KMS-11 (cell line): ENCODE measurements at regions not wholly inside any gene's neighbourhood (a gene's known extent, or its start where the extent isn't known, plus 50 kb on each side); places are given as distances from the start of the nearest gene placed in this dataset.
"Not testable (repeated sequence)": the region's sequence is repeated elsewhere in the genome, so short reads cannot be mapped to it uniquely, and the experiment has no call there.

ENCODE experiments used
- H2AFZ ChIP-seq: fragments of 200-600 bp; sonication (generic); 2 replicates; pipeline ENCODE4 v1.6.1; 2016; ENCODE audit warnings: antibody characterized with exemption, mixed run types, low read depth
- H3K27ac ChIP-seq: fragments of 200-600 bp; sonication (generic); 2 replicates; pipeline ENCODE4 v1.6.1; 2016; ENCODE audit warnings: mild to moderate bottlenecking, mixed run types
- H3K27me3 ChIP-seq: fragments of 200-600 bp; sonication (generic); 2 replicates; pipeline ENCODE4 v1.6.1; 2017; ENCODE audit warnings: mild to moderate bottlenecking, low read depth, mixed run types, moderate library complexity; ENCODE audit not compliant: insufficient read depth
- H3K36me3 ChIP-seq: fragments of 200-600 bp; sonication (generic); 2 replicates; pipeline ENCODE4 v1.6.1; 2017; ENCODE audit warnings: mild to moderate bottlenecking, mixed run types; ENCODE audit not compliant: insufficient read depth
- H3K4me1 ChIP-seq: fragments of 200-600 bp; sonication (generic); 2 replicates; pipeline ENCODE4 v1.6.1; 2016; ENCODE audit warnings: mild to moderate bottlenecking, low read depth, mixed run types; ENCODE audit not compliant: poor library complexity, severe bottlenecking
- H3K4me2 ChIP-seq: fragments of 200-600 bp; sonication (generic); 2 replicates; pipeline ENCODE4 v1.7.0; 2016; ENCODE audit warnings: mild to moderate bottlenecking, mixed run types
- H3K4me3 ChIP-seq: fragments of 200-600 bp; sonication (generic); IDR thresholded peaks from 2 replicates; pipeline ENCODE4 v1.6.1; 2017; ENCODE audit warnings: low read depth, low read length, mixed read lengths; ENCODE audit not compliant: insufficient read depth
- H3K79me2 ChIP-seq: fragments of 200-600 bp; sonication (generic); 2 replicates; pipeline ENCODE4 v1.6.1; 2016; ENCODE audit warnings: low read depth, mixed run types; ENCODE audit not compliant: insufficient read depth
- H3K9ac ChIP-seq: fragments of 200-600 bp; sonication (generic); 2 replicates; pipeline ENCODE4 v1.6.1; 2016; ENCODE audit warnings: mild to moderate bottlenecking, mixed run types
- H4K20me1 ChIP-seq: fragments of 200-600 bp; sonication (generic); 2 replicates; pipeline ENCODE4 v1.6.1; 2016; ENCODE audit warnings: mild to moderate bottlenecking, mixed run types; ENCODE audit not compliant: insufficient read depth

DNA sequence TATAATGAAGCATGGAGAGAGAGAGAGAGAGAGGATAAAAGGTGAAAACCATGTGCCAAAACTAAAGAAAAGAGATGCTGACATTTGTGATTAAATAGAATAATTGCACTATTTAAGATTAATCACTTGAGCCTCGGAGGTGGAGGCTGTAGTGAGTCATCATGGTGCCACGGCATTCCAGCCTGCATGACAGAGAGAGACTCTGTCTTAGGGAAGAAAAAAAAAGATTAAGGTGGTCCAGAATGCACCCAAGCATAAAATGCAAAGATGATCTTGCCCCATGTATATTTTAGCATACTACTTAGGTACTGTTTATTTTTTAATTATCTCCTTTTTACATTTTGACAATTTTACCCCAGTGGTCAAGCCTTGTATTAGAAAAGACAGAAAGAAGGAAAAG is 742.5 kb downstream of the SPATA31A1 start:
- not testable (repeated sequence) for H4K20me1 ChIP-seq, H3K27me3 ChIP-seq, H3K79me2 ChIP-seq, H3K36me3 ChIP-seq, H3K9ac ChIP-seq, H3K4me1 ChIP-seq, H2AFZ ChIP-seq, H3K27ac ChIP-seq, H3K4me3 ChIP-seq, H3K4me2 ChIP-seq

DNA sequence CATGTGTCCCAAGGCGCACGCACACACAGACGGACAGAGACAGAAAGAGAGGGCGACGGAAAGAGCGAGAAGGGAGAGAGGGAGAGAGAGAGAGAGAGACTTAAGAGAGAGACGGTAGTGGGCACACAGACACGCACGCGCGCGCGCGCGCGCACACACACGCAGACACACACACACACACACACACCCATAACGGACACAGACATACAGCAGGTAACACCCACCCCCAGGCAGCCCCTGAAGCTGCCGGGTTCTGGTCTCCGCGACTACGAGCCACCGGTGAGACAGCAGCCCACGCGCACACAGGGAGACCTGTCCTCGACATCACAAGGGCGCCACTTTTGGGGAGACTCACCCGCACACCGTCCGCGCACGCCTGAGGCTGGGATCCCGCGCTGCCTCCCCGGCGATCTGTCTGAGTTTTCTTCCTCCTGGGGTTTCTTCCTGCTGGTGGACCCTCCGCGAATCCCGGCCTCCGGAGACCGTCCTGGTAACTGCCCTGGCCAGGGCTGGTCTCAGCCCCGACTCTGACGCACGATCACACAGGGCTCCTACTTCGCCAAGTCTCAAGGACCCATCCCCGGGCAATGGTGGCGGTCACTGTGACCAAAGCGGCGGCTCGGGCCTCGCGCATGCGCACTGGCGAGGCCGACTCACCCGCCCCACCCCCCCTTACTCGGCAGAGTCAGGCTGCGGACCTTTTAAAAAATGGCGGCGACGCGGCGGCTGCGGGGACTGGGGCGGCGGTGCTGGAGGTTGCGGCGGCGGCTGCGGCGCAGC is 750.7 kb downstream of the SPATA31A1 start:
- not testable (repeated sequence) for H4K20me1 ChIP-seq, H3K79me2 ChIP-seq, H3K4me3 ChIP-seq, H3K27me3 ChIP-seq, H3K4me1 ChIP-seq, H3K4me2 ChIP-seq, H3K36me3 ChIP-seq
- Histone ChIP-seq H3K27ac (peak overlapping the region; percentile 61), H3K9ac (peak overlapping the region; percentile 71; the same call in 1 of the 2 replicates), H2AFZ (peak overlapping the region; percentile 41; the same call in 1 of the 2 replicates)

DNA sequence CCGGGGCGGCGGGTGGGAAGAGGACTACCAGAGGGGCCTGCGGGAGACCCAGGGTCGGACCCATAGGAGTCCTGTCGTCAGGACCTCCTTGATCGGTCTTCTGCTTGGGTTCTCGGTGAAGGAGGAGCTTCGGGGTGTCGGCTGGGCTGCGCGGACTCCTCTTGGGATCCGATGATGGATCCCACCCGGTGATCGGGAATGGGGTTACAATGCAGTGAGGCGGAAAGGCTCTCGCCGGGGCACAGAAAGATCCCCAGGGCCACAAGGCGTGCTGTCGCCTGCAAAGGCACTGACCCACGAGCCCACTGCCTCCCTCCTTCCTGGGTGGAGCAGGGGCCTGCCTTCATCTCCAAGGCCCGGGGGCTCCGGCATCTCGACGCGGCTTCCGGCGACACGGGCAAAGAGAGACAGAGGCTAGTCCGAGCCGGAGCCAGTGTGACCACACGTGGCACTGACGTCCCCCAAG is 751.3 kb downstream of the SPATA31A1 start:
- H3K79me2 ChIP-seq, H2AFZ ChIP-seq, H4K20me1 ChIP-seq, H3K27me3 ChIP-seq, H3K27ac ChIP-seq, H3K36me3 ChIP-seq, H3K4me2 ChIP-seq, H3K4me3 ChIP-seq, H3K4me1 ChIP-seq: not testable (repeated sequence)
- peak overlapping the region; percentile 41; the same call in 1 of the 2 replicates for H3K9ac ChIP-seq

DNA sequence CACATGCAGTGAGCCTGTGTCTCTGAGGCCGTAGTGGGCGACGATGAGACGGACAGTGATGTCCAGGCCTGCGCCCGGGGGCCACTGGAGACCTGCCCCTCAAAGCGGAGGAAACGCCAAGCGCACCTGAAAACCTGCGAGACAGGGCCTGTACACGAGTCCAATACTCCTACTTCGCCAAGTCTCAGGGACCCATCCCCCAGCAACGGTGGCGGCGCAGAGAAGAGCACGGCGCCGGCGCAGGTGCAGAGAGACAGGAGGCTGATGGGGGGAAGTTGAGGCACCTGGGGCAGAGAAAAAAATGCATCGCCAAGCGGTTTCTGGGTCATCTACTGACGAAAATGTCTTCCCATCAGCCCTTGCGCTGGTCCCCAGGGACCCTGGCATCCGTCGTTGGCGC is 751.8 kb downstream of the SPATA31A1 start:
- peak overlapping the region; percentile 41; the same call in 1 of the 2 replicates for H3K9ac ChIP-seq
- not testable (repeated sequence) for H3K27me3 ChIP-seq, H3K4me3 ChIP-seq, H3K4me1 ChIP-seq, H3K36me3 ChIP-seq, H3K79me2 ChIP-seq, H3K27ac ChIP-seq, H3K4me2 ChIP-seq, H4K20me1 ChIP-seq, H2AFZ ChIP-seq

DNA sequence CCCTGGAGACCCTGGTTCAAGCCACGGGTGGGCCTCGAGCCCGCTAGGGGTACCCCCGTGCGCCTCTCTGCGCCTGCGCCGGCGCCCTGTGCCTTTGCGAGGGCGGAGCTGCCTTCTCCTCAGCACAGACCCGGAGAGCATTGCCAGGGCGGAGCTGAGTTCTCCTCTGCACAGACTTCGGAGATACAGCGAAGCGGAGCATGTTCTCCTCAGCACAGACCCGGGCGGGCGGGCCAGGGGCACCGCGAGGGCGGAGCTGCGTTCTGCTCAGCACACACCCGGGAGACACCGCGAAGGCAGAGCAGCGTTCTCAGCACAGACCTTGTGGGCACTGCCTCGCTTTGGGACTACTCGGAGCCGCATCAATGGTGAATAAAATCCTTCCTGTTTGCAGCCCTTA is 753.0 kb downstream of the SPATA31A1 start:
- not testable (repeated sequence) for H3K4me2 ChIP-seq, H3K79me2 ChIP-seq, H3K36me3 ChIP-seq, H2AFZ ChIP-seq, H3K27me3 ChIP-seq, H3K4me3 ChIP-seq, H3K4me1 ChIP-seq, H3K9ac ChIP-seq, H4K20me1 ChIP-seq
- H3K27ac ChIP-seq, result peak overlapping the region; percentile 39; the same call in 1 of the 2 replicates

DNA sequence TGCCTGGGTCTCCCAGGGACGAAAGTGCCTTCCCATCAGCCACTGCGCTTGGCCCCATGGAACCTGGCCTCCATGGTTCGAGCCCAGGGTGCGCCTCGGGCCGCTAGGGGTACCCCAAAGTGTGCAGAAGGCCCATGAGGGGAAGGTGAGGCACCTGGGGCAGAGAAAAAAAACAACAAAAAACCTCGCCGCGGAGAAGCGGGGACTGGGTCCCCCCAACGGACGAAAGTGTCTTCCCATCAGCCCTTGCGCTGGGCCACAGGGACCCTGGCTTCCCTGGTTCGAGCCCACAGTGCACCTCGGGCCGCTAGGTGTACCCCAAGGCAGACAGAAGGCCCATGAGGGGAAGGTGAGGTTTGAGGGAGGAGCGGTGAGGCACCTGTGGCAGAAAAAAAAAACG is 755.3 kb downstream of the SPATA31A1 start:
- not testable (repeated sequence) for H3K79me2 ChIP-seq, H3K4me3 ChIP-seq, H3K4me2 ChIP-seq, H2AFZ ChIP-seq, H3K4me1 ChIP-seq, H3K27me3 ChIP-seq, H4K20me1 ChIP-seq, H3K36me3 ChIP-seq
- H3K27ac ChIP-seq, result peak overlapping the region; percentile 51
- peak overlapping the region; percentile 32; the same call in 1 of the 2 replicates for H3K9ac ChIP-seq

DNA sequence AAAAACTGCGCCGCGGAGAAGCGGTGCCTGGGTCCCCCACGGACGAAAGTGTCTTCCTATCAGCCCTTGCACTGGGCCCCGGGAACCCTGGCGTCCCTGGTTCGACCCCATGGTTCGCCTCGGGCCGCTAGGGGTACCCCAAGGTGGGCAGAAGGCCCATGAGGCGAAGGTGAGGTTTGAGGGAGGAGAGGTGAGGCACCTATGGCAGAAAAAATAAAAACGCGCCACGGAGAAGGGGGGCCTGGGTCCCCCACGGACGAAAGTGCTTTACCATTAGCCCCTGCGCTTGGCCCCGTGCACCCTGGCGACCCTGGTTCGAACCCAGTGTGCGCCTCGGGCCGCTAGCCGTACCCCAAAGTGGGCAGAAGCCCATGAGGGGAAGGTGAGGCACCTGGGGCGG is 756.1 kb downstream of the SPATA31A1 start:
- not testable (repeated sequence) for H3K79me2 ChIP-seq, H3K27me3 ChIP-seq, H4K20me1 ChIP-seq, H3K27ac ChIP-seq, H3K4me1 ChIP-seq, H2AFZ ChIP-seq, H3K36me3 ChIP-seq, H3K4me3 ChIP-seq, H3K4me2 ChIP-seq, H3K9ac ChIP-seq

DNA sequence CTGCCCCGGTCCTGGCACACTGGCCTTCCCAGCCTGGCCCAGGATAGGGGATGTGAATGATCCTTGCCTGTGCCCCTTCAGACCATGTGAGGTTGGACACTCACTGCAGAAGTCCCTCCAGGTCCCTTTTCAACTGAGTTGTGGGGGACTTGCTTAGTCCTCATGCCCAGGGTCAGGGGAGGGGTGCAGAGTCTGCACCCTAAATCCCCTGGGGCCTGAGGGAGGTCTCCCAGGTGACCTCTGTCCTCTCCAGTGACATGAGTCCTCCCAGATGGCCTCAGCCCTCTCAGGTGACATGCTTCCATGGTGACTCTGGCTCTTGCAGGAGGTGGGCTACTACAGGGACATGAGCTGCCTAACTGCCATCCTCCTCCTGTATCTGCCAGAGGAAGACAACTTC is 775.1 kb downstream of the SPATA31A1 start:
- not testable (repeated sequence) for H4K20me1 ChIP-seq, H3K4me3 ChIP-seq, H3K36me3 ChIP-seq, H3K4me1 ChIP-seq, H2AFZ ChIP-seq, H3K9ac ChIP-seq, H3K4me2 ChIP-seq, H3K79me2 ChIP-seq, H3K27me3 ChIP-seq, H3K27ac ChIP-seq

DNA sequence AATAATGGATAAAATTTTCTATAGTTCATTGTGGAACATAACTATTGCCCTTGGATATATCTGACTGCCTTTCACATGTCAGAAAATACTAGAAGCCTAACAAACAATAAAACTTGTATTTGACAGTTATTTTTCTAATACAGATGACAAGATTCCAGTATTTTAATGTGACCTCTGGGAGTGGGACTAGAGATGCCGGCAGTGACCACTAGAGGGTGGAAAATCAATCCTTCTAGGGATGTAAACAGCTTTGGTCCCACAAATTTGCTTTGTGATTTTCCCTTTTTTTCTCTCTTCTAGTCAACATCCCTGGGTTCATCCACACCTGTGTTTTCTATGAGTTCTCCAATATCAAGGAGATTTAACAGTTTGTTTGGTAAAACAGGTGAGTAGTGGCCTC is 813.7 kb downstream of the SPATA31A1 start:
- H3K27me3 ChIP-seq, H3K4me1 ChIP-seq, H4K20me1 ChIP-seq, H3K79me2 ChIP-seq, H3K4me3 ChIP-seq, H3K9ac ChIP-seq, H3K36me3 ChIP-seq, H3K27ac ChIP-seq, H3K4me2 ChIP-seq, H2AFZ ChIP-seq: not testable (repeated sequence)

DNA sequence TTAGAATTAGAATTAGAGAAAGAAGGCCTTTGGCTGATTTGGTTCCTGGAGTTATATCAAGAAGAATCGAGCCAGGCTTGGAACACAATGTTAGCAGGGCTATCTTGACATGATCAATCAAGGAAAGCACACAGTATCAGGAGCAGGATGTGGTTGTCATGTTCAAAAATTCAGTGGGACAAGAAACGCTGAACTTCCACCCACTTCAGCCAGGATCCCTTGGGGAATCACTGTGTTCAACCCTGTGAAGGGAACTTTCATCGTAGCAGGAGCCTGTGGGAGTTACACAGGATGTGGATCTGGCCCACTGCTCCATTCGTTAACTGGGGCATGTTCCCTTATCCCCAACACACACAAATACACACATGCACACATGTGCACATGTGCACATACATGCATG is 817.8 kb downstream of the SPATA31A1 start:
- not testable (repeated sequence) for H3K4me3 ChIP-seq, H2AFZ ChIP-seq, H3K36me3 ChIP-seq, H3K4me1 ChIP-seq, H4K20me1 ChIP-seq, H3K4me2 ChIP-seq, H3K27me3 ChIP-seq, H3K9ac ChIP-seq, H3K79me2 ChIP-seq, H3K27ac ChIP-seq
